ENCODE measurements at regions not wholly inside any gene's neighbourhood (a gene's known extent, or its start where the extent isn't known, plus 50 kb on each side); places are given as distances from the start of the nearest gene placed in this dataset.

GRCh38 chr10:16258291-16259040 lies 178.3 kb upstream of the PTER start:
- TF ChIP-seq CTCF (IDR thresholded peaks at IDR 0.05; ENCODE audit: insufficient read depth, low read length) (no peak), GABPA (IDR thresholded peaks at IDR 0.05; ENCODE audit: low read depth) (no peak), POLR2AphosphoS5 (IDR thresholded peaks at IDR 0.05; ENCODE audit: low read depth) (no peak)
- TF ChIP-seq, protein P1, sequence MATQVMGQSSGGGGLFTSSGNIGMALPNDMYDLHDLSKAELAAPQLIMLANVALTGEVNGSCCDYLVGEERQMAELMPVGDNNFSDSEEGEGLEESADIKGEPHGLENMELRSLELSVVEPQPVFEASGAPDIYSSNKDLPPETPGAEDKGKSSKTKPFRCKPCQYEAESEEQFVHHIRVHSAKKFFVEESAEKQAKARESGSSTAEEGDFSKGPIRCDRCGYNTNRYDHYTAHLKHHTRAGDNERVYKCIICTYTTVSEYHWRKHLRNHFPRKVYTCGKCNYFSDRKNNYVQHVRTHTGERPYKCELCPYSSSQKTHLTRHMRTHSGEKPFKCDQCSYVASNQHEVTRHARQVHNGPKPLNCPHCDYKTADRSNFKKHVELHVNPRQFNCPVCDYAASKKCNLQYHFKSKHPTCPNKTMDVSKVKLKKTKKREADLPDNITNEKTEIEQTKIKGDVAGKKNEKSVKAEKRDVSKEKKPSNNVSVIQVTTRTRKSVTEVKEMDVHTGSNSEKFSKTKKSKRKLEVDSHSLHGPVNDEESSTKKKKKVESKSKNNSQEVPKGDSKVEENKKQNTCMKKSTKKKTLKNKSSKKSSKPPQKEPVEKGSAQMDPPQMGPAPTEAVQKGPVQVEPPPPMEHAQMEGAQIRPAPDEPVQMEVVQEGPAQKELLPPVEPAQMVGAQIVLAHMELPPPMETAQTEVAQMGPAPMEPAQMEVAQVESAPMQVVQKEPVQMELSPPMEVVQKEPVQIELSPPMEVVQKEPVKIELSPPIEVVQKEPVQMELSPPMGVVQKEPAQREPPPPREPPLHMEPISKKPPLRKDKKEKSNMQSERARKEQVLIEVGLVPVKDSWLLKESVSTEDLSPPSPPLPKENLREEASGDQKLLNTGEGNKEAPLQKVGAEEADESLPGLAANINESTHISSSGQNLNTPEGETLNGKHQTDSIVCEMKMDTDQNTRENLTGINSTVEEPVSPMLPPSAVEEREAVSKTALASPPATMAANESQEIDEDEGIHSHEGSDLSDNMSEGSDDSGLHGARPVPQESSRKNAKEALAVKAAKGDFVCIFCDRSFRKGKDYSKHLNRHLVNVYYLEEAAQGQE (IDR thresholded peaks at IDR 0.05; ENCODE audit: insufficient replicate concordance, low read depth), result no peak

GRCh38 chr10:16259726-16260125 lies 177.1 kb upstream of the PTER start:
- TF ChIP-seq, protein P1 (IDR thresholded peaks at IDR 0.05; ENCODE audit: insufficient replicate concordance, low read depth), result no peak
- TF ChIP-seq CTCF (IDR thresholded peaks at IDR 0.05; ENCODE audit: insufficient read depth, low read length) (no peak), POLR2AphosphoS5 (IDR thresholded peaks at IDR 0.05; ENCODE audit: low read depth) (no peak), GABPA (IDR thresholded peaks at IDR 0.05; ENCODE audit: low read depth) (no peak), SPI1 (IDR thresholded peaks at IDR 0.05; ENCODE audit: borderline replicate concordance, low read depth) (no peak)
- H3K27me3 ChIP-seq (ENCODE audit: insufficient read depth, poor library complexity, severe bottlenecking), result no peaks in the 10 kb centered on the region
- H3K27ac ChIP-seq (replicated peaks), result no peak overlapping the region
- H3K4me3 ChIP-seq (replicated peaks; ENCODE audit: insufficient read depth, low read length), result no peak overlapping the region
- DNase-seq (ENCODE audit: low read depth in 1 of 2, low spot score in 1 of 2), result no peak

More at GRCh38 chr10:16258291-16259040, 178.3 kb upstream of the PTER start:
- Histone ChIP-seq H3K27ac (replicated peaks) (no peak overlapping the region), H3K27me3 (ENCODE audit: insufficient read depth, poor library complexity, severe bottlenecking) (no peaks in the 10 kb centered on the region), H3K4me3 (replicated peaks; ENCODE audit: insufficient read depth, low read length) (no peak overlapping the region)
- no peak for DNase-seq (ENCODE audit: low read depth in 1 of 2, low spot score in 1 of 2)

- TF ChIP-seq POLR2AphosphoS5 (IDR thresholded peaks at IDR 0.05; ENCODE audit: low read depth) (no peak), SPI1 (IDR thresholded peaks at IDR 0.05; ENCODE audit: borderline replicate concordance, low read depth) (no peak)
- H3K27me3 ChIP-seq (ENCODE audit: insufficient read depth, poor library complexity, severe bottlenecking), result no peaks in the 10 kb centered on the region
- no peak for DNase-seq (ENCODE audit: low read depth in 1 of 2, low spot score in 1 of 2)
Measured at GRCh38 chr10:16260388-16260787, 176.4 kb upstream of the PTER start.

GRCh38 chr10:16271571-16271970 lies 165.2 kb upstream of the PTER start:
- TF ChIP-seq GABPA (IDR thresholded peaks at IDR 0.05; ENCODE audit: low read depth), result no peak
- TF ChIP-seq POLR2AphosphoS5 (IDR thresholded peaks at IDR 0.05; ENCODE audit: low read depth), result no peak
- TF ChIP-seq, protein P1 (IDR thresholded peaks at IDR 0.05; ENCODE audit: insufficient replicate concordance, low read depth), result no peak
- no peak for TF ChIP-seq CTCF (IDR thresholded peaks at IDR 0.05; ENCODE audit: insufficient read depth, low read length)
- TF ChIP-seq SPI1 (IDR thresholded peaks at IDR 0.05; ENCODE audit: borderline replicate concordance, low read depth), result no peak
- Histone ChIP-seq H3K4me3 (replicated peaks; ENCODE audit: insufficient read depth, low read length) (no peak overlapping the region), H3K27me3 (ENCODE audit: insufficient read depth, poor library complexity, severe bottlenecking) (no peaks in the 10 kb centered on the region), H3K27ac (replicated peaks) (no peak overlapping the region)
- DNase-seq (ENCODE audit: low read depth in 1 of 2, low spot score in 1 of 2), result no peak

More at GRCh38 chr10:16260388-16260787, 176.4 kb upstream of the PTER start:
- H3K4me3 ChIP-seq (replicated peaks; ENCODE audit: insufficient read depth, low read length), result no peak overlapping the region
- no peak overlapping the region for H3K27ac ChIP-seq (replicated peaks)
